ENCODE measurements at regions not wholly inside any gene's neighbourhood (a gene's known extent, or its start where the extent isn't known, plus 50 kb on each side); places are given as distances from the start of the nearest gene placed in this dataset.

DNA sequence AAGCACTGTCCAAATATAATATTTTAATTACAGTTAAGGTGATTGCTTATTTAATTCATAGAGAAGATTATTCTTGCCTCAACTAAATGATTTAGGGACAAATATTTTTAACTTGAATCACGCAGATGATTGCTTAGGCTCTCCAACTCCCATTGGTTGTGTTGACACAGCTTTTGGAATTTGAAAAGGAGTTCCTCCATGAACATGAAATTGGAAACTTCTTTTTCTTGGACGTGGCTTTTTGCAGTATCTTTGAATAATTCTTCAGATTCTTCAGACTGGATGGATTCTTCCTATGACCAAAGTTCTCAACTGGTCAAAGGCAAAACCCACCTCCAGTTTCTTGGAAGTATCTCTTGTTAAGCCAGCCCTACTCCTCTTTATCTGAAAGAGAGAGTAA lies 456.4 kb upstream of the KLF4 start:
- Histone ChIP-seq H3K36me3 (ENCODE audit: control insufficient read depth in 1 of 2, insufficient read depth in 2 of 2, low read length in 1 of 2) (no peaks in the 10 kb centered on the region), H3K4me3 (ENCODE audit: low read length in 2 of 2) (no peak overlapping the region), H3K27me3 (ENCODE audit: control insufficient read depth in 1 of 2, insufficient read depth in 2 of 2, low read length in 1 of 2) (no peaks in the 10 kb centered on the region), H3K4me1 (ENCODE audit: control insufficient read depth in 1 of 2, insufficient read depth in 2 of 2, low read length in 2 of 2) (no peaks in the 10 kb centered on the region), H3K27ac (ENCODE audit: low read depth in 1 of 2, low read length in 2 of 2) (no peak overlapping the region), H3K9me3 (ENCODE audit: control insufficient read depth, low read length) (no peaks in the 10 kb centered on the region)
- DNase-seq (no peak), ATAC-seq (ENCODE audit: low FRiP score) (no peak)
- 22 to 39% methylated on average over 2 of the region's 2 CpGs for WGBS, 2 donors
- intact Hi-C loops (cut with DNase I): no loop called here

DNA sequence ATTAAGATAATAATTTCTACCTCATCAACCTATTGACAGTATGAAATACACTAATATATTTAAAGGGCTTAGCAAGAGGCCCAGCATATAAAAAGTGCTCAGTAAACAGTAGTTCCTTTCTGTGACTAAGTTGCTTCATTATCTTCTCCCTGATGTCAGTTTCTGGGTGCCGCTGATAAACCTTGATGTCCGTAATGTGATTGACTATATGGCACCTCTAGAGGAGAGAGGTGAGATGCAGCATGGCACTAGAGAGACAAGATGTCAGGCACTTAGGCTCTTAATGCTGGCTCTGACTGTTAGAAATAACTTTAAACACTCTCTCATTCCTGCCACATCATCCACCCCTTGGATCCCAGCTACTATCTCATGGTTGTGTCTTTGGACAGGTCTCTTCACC lies 455.9 kb upstream of the KLF4 start:
- Histone ChIP-seq H3K4me3 (ENCODE audit: low read length in 2 of 2) (no peak overlapping the region), H3K4me1 (ENCODE audit: control insufficient read depth in 1 of 2, insufficient read depth in 2 of 2, low read length in 2 of 2) (no peaks in the 10 kb centered on the region), H3K27me3 (ENCODE audit: control insufficient read depth in 1 of 2, insufficient read depth in 2 of 2, low read length in 1 of 2) (no peaks in the 10 kb centered on the region), H3K9me3 (ENCODE audit: control insufficient read depth, low read length) (no peaks in the 10 kb centered on the region), H3K27ac (ENCODE audit: low read depth in 1 of 2, low read length in 2 of 2) (no peak overlapping the region), H3K36me3 (ENCODE audit: control insufficient read depth in 1 of 2, insufficient read depth in 2 of 2, low read length in 1 of 2) (no peaks in the 10 kb centered on the region)
- intact Hi-C loops (cut with DNase I): no loop called here
- WGBS, 2 donors: 47 to 48% methylated on average over 2 of the region's 2 CpGs
- ATAC-seq (ENCODE audit: low FRiP score) (no peak), DNase-seq (no peak)

DNA sequence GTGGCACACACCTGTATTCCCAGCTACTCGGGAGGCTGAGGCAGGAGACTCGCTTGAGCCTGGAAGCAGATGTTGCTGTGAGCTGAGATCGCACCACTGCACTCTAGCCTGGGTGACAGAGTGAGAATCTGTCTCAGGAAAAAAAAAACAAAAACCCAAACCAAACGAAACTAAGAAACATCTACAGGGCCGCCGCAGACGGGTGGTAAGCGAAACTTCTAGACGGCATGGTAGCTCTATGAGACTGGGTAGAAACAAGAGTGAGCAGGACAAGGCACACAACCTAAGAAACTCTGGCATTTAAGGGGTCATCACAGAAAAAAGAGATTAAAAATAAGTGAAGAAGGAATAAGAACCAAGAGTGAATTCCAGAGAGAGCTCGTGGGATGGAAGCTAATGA lies 454.8 kb upstream of the KLF4 start:
- Histone ChIP-seq H3K36me3 (ENCODE audit: control insufficient read depth in 1 of 2, insufficient read depth in 2 of 2, low read length in 1 of 2) (no peaks in the 10 kb centered on the region), H3K27ac (ENCODE audit: low read depth in 1 of 2, low read length in 2 of 2) (no peak overlapping the region), H3K9me3 (ENCODE audit: control insufficient read depth, low read length) (no peaks in the 10 kb centered on the region), H3K27me3 (ENCODE audit: control insufficient read depth in 1 of 2, insufficient read depth in 2 of 2, low read length in 1 of 2) (no peaks in the 10 kb centered on the region), H3K4me3 (ENCODE audit: low read length in 2 of 2) (no peak overlapping the region), H3K4me1 (ENCODE audit: control insufficient read depth in 1 of 2, insufficient read depth in 2 of 2, low read length in 2 of 2) (no peaks in the 10 kb centered on the region)
- DNase-seq (no peak), ATAC-seq (ENCODE audit: low FRiP score) (no peak)
- intact Hi-C loops (cut with DNase I): no loop called here
- 91% methylated on average over 10 of the region's 10 CpGs for WGBS, 2 donors

DNA sequence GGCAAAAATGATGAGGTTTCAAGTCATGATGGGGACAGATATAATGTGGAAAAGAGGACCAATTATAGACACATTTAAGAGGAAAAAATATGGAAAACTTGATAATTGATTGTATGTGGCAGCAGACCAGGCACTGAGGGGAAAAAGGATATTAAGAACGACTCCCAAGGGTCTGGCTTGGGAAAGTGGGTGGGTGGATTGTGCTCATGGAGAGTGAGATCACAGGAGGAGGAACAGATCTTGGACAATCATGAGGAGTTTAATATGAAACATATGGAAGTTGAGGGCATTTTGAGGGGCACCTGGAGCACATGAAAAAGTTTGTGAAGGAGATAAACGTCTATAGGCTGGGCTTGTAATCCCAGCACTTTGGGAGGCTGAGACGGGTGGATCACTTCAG lies 454.3 kb upstream of the KLF4 start:
- intact Hi-C loops (cut with DNase I): no loop called here
- Histone ChIP-seq H3K27ac (ENCODE audit: low read depth in 1 of 2, low read length in 2 of 2) (no peak overlapping the region), H3K9me3 (ENCODE audit: control insufficient read depth, low read length) (no peaks in the 10 kb centered on the region), H3K36me3 (ENCODE audit: control insufficient read depth in 1 of 2, insufficient read depth in 2 of 2, low read length in 1 of 2) (no peaks in the 10 kb centered on the region), H3K27me3 (ENCODE audit: control insufficient read depth in 1 of 2, insufficient read depth in 2 of 2, low read length in 1 of 2) (no peaks in the 10 kb centered on the region), H3K4me1 (ENCODE audit: control insufficient read depth in 1 of 2, insufficient read depth in 2 of 2, low read length in 2 of 2) (no peaks in the 10 kb centered on the region), H3K4me3 (ENCODE audit: low read length in 2 of 2) (no peak overlapping the region)
- 75 to 81% methylated on average over 3 of the region's 3 CpGs for WGBS, 2 donors
- DNase-seq (no peak), ATAC-seq (ENCODE audit: low FRiP score) (no peak)

DNA sequence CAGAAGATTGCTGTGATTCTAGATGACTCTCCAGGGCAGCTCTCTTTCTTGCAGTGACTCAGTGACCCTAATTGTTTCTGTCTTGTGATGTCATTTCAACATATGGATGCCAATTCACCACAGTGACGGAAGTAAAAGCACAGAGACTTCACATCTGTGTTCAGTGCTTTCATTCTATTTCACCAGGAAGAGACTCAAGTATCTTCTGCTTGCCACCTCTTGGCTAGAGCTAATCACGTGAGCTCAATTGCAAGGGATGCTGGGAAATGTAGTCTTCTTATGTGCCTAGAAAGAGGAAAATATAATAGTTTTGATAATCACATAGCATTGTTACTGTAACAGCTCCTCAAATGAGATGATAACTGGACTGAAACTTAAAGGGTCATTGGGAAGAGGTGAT lies 453.3 kb upstream of the KLF4 start:
- intact Hi-C loops (cut with DNase I): no loop called here
- Histone ChIP-seq H3K27me3 (ENCODE audit: control insufficient read depth in 1 of 2, insufficient read depth in 2 of 2, low read length in 1 of 2) (no peaks in the 10 kb centered on the region), H3K9me3 (ENCODE audit: control insufficient read depth, low read length) (no peaks in the 10 kb centered on the region), H3K4me1 (ENCODE audit: control insufficient read depth in 1 of 2, insufficient read depth in 2 of 2, low read length in 2 of 2) (no peaks in the 10 kb centered on the region), H3K36me3 (ENCODE audit: control insufficient read depth in 1 of 2, insufficient read depth in 2 of 2, low read length in 1 of 2) (no peaks in the 10 kb centered on the region), H3K27ac (ENCODE audit: low read depth in 1 of 2, low read length in 2 of 2) (no peak overlapping the region), H3K4me3 (ENCODE audit: low read length in 2 of 2) (no peak overlapping the region)
- DNase-seq: no peak
- ATAC-seq (ENCODE audit: low FRiP score): no peak
- WGBS, 2 donors: 84 to 90% methylated on average over 2 of the region's 2 CpGs

GRCh38 chr9:107942291-107942690 lies 452.7 kb upstream of the KLF4 start:
- intact Hi-C loops (cut with DNase I): no loop called here
- ATAC-seq (ENCODE audit: low FRiP score): no peak

DNA sequence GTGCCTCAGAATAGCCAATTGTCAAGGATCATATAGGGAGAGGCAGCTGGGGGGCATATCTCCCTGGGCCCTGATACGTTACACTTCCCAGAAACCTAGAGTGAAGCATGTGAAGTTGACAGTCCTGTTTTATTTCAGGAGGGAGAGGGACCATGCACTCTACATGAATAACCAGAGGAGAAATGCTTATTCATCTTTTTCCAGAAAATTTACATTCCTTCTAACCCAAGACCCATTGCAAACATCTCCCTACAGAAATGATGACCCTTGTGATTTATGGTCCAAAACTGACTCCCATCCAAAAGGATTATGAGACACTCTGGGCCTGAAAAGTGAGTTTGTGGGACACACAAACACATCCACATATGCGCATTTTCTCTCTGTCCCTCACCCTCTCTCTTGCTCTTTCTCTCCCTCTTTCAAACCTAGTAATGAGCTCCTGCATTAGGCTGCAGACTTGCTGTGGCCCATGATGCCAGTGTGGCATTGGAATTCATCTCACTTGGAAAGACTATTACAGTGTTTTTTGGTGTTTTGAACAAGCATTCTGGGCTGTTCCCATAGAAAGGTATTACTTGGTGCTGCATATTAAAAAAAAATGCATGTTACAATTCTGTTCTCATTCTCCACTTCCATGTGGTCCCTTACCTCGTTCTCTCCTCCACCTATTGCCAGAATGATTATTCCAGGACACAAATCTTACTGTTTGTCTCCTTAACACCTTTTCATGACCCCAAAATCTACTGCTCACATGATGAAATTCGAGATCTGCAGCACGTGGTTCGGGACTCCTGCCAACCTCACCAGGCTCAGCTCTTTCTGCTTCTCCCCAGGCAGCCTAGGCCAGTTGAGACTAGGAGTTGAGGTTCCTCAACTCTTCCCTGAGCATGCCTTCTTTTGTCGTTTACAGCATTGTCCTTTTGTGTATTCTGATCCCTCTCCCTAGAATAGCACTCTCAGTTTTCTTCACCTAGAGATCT lies 451.3 kb upstream of the KLF4 start:
- H3K27ac ChIP-seq (ENCODE audit: low read depth in 1 of 2, low read length in 2 of 2): no peak overlapping the region
- no peak for ATAC-seq (ENCODE audit: low FRiP score)
- H3K36me3 ChIP-seq (ENCODE audit: control insufficient read depth in 1 of 2, insufficient read depth in 2 of 2, low read length in 1 of 2): no peaks in the 10 kb centered on the region
- no peaks in the 10 kb centered on the region for H3K27me3 ChIP-seq (ENCODE audit: control insufficient read depth in 1 of 2, insufficient read depth in 2 of 2, low read length in 1 of 2)
- no peaks in the 10 kb centered on the region for H3K4me1 ChIP-seq (ENCODE audit: control insufficient read depth in 1 of 2, insufficient read depth in 2 of 2, low read length in 2 of 2)
- no peak overlapping the region for H3K4me3 ChIP-seq (ENCODE audit: low read length in 2 of 2)
- no peak for DNase-seq
- WGBS, 2 donors: 66% methylated on average over 7 of the region's 7 CpGs
- intact Hi-C loops (cut with DNase I): no loop called here
- no peaks in the 10 kb centered on the region for H3K9me3 ChIP-seq (ENCODE audit: control insufficient read depth, low read length)

More at GRCh38 chr9:107942291-107942690, 452.7 kb upstream of the KLF4 start:
- Histone ChIP-seq H3K4me1 (ENCODE audit: control insufficient read depth in 1 of 2, insufficient read depth in 2 of 2, low read length in 2 of 2) (no peaks in the 10 kb centered on the region), H3K27ac (ENCODE audit: low read depth in 1 of 2, low read length in 2 of 2) (no peak overlapping the region), H3K27me3 (ENCODE audit: control insufficient read depth in 1 of 2, insufficient read depth in 2 of 2, low read length in 1 of 2) (no peaks in the 10 kb centered on the region), H3K9me3 (ENCODE audit: control insufficient read depth, low read length) (no peaks in the 10 kb centered on the region), H3K36me3 (ENCODE audit: control insufficient read depth in 1 of 2, insufficient read depth in 2 of 2, low read length in 1 of 2) (no peaks in the 10 kb centered on the region), H3K4me3 (ENCODE audit: low read length in 2 of 2) (no peak overlapping the region)
- WGBS, 2 donors: 87 to 92% methylated on average over 1 of the region's 1 CpG
- no peak for DNase-seq

GRCh38 chr9:107938801-107939386 lies 449.3 kb upstream of the KLF4 start:
- no peaks in the 10 kb centered on the region for H3K27me3 ChIP-seq (ENCODE audit: control insufficient read depth in 1 of 2, insufficient read depth in 2 of 2, low read length in 1 of 2)
- no peaks in the 10 kb centered on the region for H3K9me3 ChIP-seq (ENCODE audit: control insufficient read depth, low read length)
- WGBS, 2 donors: 90% methylated on average over 8 of the region's 8 CpGs
- H3K4me3 ChIP-seq (ENCODE audit: low read length in 2 of 2): no peak overlapping the region
- no peak for DNase-seq
- H3K4me1 ChIP-seq (ENCODE audit: control insufficient read depth in 1 of 2, insufficient read depth in 2 of 2, low read length in 2 of 2): no peaks in the 10 kb centered on the region
- no peaks in the 10 kb centered on the region for H3K36me3 ChIP-seq (ENCODE audit: control insufficient read depth in 1 of 2, insufficient read depth in 2 of 2, low read length in 1 of 2)
- no peak overlapping the region for H3K27ac ChIP-seq (ENCODE audit: low read depth in 1 of 2, low read length in 2 of 2)
- intact Hi-C loops (cut with DNase I): no loop called here
- ATAC-seq (ENCODE audit: low FRiP score): no peak

- intact Hi-C loops (cut with DNase I): no loop called here
- H3K4me1 ChIP-seq (ENCODE audit: control insufficient read depth in 1 of 2, insufficient read depth in 2 of 2, low read length in 2 of 2): no peaks in the 10 kb centered on the region
- H3K4me3 ChIP-seq (ENCODE audit: low read length in 2 of 2): no peak overlapping the region
- no peaks in the 10 kb centered on the region for H3K27me3 ChIP-seq (ENCODE audit: control insufficient read depth in 1 of 2, insufficient read depth in 2 of 2, low read length in 1 of 2)
- DNase-seq (no peak), ATAC-seq (ENCODE audit: low FRiP score) (no peak)
- no peaks in the 10 kb centered on the region for H3K9me3 ChIP-seq (ENCODE audit: control insufficient read depth, low read length)
- no peak overlapping the region for H3K27ac ChIP-seq (ENCODE audit: low read depth in 1 of 2, low read length in 2 of 2)
- WGBS, 2 donors: 98% methylated on average over 6 of the region's 6 CpGs
- H3K36me3 ChIP-seq (ENCODE audit: control insufficient read depth in 1 of 2, insufficient read depth in 2 of 2, low read length in 1 of 2): no peaks in the 10 kb centered on the region
Measured at GRCh38 chr9:107935931-107936330, 446.4 kb upstream of the KLF4 start.
